ENCODE measurements at regions not wholly inside any gene's neighbourhood (a gene's known extent, or its start where the extent isn't known, plus 50 kb on each side); places are given as distances from the start of the nearest gene placed in this dataset.
"Not testable (repeated sequence)": the region's sequence is repeated elsewhere in the genome, so short reads cannot be mapped to it uniquely, and the experiment has no call there.

GRCh38 chr13:50535050-50535449 lies 308.4 kb downstream of the DLEU7 start:
- H3K36me3 ChIP-seq = no peaks in the 10 kb centered on the region
- peaks cover 2% of the 10 kb centered on the region; the same call in 1 of the 2 replicates for H3K4me1 ChIP-seq
- no peak for TF ChIP-seq CTCF (IDR thresholded peaks at IDR 0.05; ENCODE audit: low read depth, low read length)
- no peaks in the 10 kb centered on the region for H3K27me3 ChIP-seq
- no peak overlapping the region for H3K4me3 ChIP-seq (ENCODE audit: low read depth, low read length)
- no peak for DNase-seq
- H3K9me3 ChIP-seq = no peaks in the 10 kb centered on the region; the same call in 1 of the 2 replicates

DNA sequence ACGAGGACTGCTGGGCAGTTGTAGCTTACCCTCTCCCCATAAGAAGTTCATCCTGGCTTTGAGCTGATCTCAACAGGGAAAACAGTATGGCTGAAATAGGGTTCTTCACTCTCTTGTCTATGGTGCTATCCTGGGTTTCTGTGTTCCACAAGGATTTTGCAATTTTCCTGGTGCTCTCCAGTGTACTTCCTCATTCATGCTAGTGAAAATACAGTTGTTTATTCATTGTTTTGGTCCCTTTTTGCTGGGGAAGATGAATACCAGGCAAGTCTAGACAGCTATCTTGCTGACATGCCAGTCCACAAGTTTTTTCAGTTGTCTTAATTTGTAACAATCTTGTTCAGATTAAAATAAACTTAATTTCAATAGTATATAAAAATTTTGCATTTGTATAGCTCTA lies 306.5 kb downstream of the DLEU7 start:
- H3K27me3 ChIP-seq = no peaks in the 10 kb centered on the region
- no peak for DNase-seq
- H3K9me3 ChIP-seq = no peaks in the 10 kb centered on the region; the same call in 1 of the 2 replicates
- H3K4me1 ChIP-seq = no peaks in the 10 kb centered on the region
- H3K36me3 ChIP-seq = no peaks in the 10 kb centered on the region
- no peak overlapping the region for H3K4me3 ChIP-seq (ENCODE audit: low read depth, low read length)
- no peak for TF ChIP-seq CTCF (IDR thresholded peaks at IDR 0.05; ENCODE audit: low read depth, low read length)

DNA sequence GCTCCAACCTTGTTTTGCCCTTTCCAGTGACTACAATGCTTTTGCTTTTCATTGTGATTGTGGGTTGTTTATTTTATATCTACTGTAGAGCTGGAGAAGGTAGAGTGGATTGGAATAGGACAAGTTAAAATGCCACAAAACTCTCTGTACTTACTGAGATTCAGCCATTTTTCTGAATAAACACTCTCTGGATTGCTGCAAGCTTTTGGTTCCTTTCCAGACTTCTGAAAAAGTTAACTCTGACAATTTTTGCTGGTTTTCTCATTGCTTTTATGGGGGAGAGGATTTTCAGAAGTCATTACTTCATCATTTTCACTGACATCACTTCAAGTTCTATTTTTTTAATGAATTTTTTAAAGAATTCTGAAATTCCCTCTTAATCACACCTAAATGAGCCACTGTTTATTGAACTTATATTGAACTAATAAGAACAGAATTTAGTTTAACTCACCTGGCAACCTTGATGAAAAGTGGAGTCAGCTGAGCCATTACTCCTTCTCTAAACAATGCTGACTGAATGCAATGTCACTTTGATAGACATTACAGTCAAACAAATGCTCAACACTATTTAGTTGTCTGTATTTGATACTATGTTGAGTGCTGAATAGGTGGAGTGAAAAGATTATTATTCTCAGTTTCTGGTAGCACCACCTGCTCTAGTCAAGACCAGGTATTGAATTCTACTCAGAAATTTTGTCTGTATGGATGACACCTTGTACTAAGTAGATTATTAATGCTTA lies 303.5 kb downstream of the DLEU7 start:
- Histone ChIP-seq H3K4me3 (ENCODE audit: low read depth, low read length) (no peak overlapping the region), H3K27me3 (no peaks in the 10 kb centered on the region), H3K9me3 (no peaks in the 10 kb centered on the region; the same call in 1 of the 2 replicates), H3K4me1 (no peaks in the 10 kb centered on the region), H3K36me3 (no peaks in the 10 kb centered on the region)
- no peak for TF ChIP-seq CTCF (IDR thresholded peaks at IDR 0.05; ENCODE audit: low read depth, low read length)
- DNase-seq = no peak

GRCh38 chr13:50543141-50543540 lies 300.4 kb downstream of the DLEU7 start:
- no peaks in the 10 kb centered on the region for H3K4me1 ChIP-seq
- no peak overlapping the region for H3K4me3 ChIP-seq (ENCODE audit: low read depth, low read length)
- no peak for DNase-seq
- no peak for TF ChIP-seq CTCF (IDR thresholded peaks at IDR 0.05; ENCODE audit: low read depth, low read length)
- no peaks in the 10 kb centered on the region for H3K36me3 ChIP-seq
- no peaks in the 10 kb centered on the region for H3K27me3 ChIP-seq
- no peaks in the 10 kb centered on the region for H3K9me3 ChIP-seq

DNA sequence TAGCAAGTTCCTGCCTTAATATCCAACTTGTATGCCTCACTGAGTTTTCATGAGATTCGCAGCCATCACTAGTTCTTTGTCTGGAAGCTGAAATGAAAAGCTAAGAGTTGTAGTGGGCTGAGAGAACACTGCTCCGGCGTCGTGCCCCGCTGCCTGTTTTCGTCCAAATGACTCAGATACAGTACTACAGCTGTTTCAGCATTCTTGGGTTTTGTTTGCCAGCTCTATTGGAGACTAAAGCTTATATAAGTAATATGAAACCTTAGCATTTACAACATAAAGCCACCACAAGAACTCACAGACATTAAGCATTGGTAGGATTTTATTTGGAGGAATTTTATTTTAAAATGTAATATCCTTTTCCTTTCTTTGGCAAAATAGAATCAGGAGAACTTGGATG lies 299.7 kb downstream of the DLEU7 start:
- Histone ChIP-seq H3K27me3 (no peaks in the 10 kb centered on the region), H3K9me3 (no peaks in the 10 kb centered on the region), H3K4me1 (no peaks in the 10 kb centered on the region), H3K4me3 (ENCODE audit: low read depth, low read length) (no peak overlapping the region), H3K36me3 (no peaks in the 10 kb centered on the region)
- no peak for TF ChIP-seq CTCF (IDR thresholded peaks at IDR 0.05; ENCODE audit: low read depth, low read length)
- DNase-seq = no peak

DNA sequence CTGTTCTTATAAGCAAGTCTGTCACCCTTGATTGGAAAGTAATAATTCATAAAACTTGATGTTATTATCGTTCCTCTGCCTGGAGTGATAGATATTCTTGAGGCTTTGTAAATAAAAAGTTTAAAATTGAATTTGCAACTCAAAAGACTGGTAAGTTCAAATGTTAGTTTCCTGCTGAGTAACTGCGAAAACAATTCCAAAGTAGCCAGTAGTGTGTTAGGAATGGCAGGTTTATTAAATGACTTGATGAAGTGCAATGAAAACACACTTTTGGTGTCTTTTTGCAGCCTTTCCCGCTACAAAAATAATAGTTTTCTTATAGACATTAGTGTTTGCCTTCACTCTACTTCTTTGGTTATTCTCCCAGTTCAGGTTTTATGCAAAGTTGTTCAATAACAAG lies 299.3 kb downstream of the DLEU7 start:
- Histone ChIP-seq H3K27me3 (no peaks in the 10 kb centered on the region), H3K4me3 (ENCODE audit: low read depth, low read length) (no peak overlapping the region), H3K36me3 (no peaks in the 10 kb centered on the region), H3K4me1 (no peaks in the 10 kb centered on the region), H3K9me3 (no peaks in the 10 kb centered on the region)
- TF ChIP-seq CTCF (IDR thresholded peaks at IDR 0.05; ENCODE audit: low read depth, low read length) = no peak
- no peak for DNase-seq

GRCh38 chr13:50547175-50547574 lies 296.3 kb downstream of the DLEU7 start:
- H3K4me1 ChIP-seq; H3K4me3 ChIP-seq (ENCODE audit: low read depth, low read length); H3K36me3 ChIP-seq; DNase-seq; H3K27me3 ChIP-seq; H3K9me3 ChIP-seq: not testable (repeated sequence)
